Stimulated activated CD8-positive, alpha-beta memory T cell treated with anti-CD3 and anti-CD28 coated beads, Interleukin-12 subunit alpha, Interleukin-12 subunit beta, amount 100 ng/mL, for 4 hours (primary cell): ENCODE measurements at regions not wholly inside any gene's neighbourhood (a gene's known extent, or its start where the extent isn't known, plus 50 kb on each side); places are given as distances from the start of the nearest gene placed in this dataset.

Source experiments
- DNase-seq: peaks from one replicate; pipeline ENCODE4 v3.0.0-alpha.2; 2020; ENCODE audit warnings: low read depth

DNA sequence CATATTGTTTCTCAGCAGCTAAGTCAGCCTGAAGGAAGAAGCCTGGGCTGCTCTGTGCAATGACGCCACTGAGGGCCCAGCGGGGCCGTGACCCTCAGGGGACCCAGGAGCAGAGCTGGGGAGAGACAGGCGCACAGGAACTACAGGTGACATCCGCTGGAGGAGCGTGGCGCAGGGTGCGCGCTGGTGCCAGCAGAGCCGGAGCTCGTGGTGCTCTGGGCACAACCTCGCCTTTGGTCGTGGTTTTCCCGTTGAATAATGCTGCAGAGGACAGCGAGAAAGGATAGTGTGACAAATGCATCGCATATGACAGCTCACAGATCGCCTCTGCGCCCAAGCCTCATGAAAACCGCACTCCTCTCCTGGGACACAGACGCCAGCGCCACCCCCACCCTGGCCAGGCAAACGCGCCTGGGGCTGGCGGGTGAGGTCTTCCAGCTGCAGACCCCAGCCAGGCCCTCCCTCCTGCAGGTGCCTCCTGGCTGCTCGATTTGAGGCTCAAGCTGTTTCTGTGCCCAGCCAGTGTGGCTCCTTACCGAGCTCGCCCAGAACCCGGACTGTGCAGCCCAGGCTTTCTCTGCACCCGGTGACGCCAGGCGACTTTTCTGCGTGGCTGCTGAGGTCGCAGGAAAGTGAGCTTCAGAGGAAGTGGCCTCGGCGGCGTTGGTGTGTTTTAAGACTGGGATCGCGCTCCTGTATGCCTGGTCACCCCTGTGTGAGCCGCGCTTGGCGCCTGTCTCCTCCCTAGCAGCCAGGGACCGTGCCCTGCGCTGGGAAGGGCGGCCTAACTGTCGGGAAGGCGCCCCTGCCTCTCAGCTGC, 583.1 kb upstream of the HS6ST1 start:
- DNase-seq, result no peak

DNA sequence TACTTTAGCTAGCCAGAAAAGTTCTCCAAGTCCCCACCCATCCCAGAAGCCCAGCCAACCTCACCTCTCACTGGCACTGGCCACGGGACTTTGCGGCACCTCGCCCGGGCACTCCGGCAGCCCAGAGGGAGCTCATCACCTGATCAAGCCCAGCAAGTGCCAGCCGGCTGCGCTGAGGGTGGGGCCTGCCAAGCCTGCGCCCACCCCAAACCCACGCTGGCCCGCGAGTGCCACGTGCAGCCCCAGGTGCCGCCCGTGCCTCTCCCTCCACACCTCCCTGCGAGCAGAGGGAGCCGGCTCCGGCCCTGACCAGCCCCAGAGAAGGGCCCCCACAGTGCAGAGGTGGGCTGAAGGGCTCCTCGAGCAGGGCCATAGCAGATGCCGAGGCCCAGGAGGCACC, 585.0 kb upstream of the HS6ST1 start:
- no peak for DNase-seq

DNA sequence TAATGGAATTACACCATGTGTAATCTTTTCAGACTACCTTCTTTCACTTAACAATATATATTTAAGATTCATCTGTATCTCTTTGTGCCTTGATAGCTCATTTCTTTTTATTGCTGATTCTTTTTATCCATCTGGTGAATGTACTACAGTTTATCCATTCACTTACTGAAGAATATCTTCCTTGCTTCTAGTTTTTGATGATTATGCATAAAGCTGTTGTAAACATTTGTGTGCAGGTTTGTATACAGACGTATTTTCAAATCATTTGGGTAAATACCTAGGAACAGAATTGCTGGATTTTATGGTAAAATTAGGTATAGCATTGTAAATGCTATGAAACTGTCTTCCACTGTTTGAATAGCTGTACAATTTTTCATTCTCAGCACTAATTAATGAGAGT, 592.6 kb upstream of the HS6ST1 start:
- no peak for DNase-seq

DNA sequence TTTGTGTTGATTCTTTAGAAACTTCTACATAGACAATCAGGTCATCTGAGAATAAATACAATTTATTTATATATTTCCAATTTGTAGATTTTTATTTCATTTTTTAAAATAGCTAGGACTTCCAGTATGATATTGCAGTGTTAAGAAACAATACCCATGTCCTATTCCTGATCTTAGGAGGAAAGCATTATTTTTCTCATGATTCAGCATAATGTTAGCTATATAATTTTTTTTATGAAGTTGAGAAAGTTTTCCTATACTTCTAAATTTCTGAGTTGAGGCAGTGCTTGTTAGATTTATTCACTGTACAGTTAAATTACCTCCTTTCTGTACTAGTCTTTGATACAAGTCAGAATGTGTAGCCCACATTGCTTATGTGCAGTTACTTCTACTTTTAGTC, 595.7 kb upstream of the HS6ST1 start:
- DNase-seq, result no peak

DNA sequence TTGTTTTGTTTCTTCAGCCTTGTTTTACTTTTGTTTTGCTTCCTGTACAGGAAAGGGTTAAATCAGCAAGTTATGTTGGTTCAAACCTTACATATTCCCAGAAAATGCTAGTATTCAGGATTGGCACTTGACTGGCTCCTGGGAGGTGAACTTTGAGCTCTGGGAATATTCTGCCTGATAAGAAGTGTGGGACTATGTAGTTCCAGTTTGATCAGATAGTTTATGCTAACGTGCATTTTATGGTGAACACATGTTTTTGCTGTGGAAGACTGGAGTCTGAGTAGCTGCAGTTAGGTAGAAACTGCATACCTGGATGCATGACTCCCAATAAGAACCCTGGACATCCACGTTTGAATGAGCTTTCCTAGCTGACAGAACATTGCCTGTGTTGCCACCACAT, 603.1 kb upstream of the HS6ST1 start:
- no peak for DNase-seq

DNA sequence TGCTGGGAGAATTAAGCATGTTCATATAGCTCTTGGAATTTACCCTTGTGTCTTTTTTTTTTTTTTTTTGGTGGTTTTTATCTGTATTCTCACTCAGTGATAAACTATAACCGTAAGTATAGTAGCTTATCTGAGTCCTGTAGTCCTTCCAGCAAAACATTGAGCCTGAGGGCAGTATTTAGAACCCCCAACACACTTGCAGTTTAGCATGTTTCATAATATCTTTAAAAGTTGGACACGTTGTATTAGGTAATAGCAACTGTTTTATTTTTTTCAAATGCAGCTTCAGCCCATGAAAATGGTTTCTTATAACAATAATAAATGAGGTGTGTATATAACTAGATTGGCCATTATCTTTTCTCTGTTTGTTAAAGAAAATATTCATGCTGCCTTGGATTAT, 603.5 kb upstream of the HS6ST1 start:
- DNase-seq, result no peak

DNA sequence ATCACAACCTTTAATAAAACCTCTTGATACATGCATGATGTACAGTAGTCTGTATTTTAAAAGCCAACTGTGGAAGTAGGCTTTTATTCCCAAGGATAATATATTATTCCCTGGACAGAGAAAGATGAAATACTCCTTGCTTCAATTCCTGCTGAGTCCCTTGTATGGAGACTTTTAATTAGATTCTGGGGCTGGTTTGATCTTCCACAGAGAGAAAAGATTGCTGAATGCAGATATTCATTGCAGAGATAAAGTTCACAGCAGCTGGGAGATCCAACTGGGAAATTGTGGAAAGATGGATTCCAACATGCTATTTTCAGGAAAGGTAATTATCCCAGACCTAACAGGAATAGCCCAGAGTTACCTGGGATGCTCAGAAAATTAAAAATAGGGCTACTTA, 607.0 kb upstream of the HS6ST1 start:
- DNase-seq, result no peak

DNA sequence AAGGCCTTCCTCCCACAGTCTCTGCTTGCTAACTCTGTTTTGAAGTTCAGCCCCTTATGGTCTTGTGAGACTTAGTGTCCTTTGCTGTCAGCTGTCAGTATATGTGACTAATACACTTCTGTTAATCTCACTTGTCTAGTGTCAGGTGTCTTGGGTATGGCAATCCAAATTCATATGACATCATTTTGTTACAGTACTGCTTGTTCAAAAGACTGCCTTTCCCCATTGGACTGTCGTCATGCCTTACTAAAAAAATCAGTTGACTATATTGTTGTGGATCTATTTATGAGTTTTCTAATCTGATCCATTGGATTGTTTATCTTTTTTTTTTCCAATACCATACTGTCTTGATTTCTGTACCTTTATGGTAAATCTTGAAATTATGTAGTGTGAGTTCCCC, 611.4 kb upstream of the HS6ST1 start:
- no peak for DNase-seq

DNA sequence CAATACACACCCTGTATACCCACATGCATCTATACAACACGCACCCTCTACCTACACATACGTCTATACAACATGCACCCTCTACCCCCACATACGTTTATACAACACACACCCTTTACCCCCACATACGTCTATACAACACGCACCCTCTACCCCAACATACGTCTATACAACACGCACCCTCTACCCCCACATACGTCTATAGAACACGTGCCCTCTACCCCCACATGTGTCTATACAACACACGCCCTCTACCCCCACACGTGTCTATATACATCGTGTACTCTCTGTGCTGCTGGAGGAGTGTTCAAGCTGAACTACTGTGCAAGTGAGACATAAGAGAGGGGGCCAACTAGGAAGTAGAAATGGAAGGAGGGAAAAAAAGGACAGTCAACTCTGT, 621.7 kb upstream of the HS6ST1 start:
- DNase-seq, result no peak

DNA sequence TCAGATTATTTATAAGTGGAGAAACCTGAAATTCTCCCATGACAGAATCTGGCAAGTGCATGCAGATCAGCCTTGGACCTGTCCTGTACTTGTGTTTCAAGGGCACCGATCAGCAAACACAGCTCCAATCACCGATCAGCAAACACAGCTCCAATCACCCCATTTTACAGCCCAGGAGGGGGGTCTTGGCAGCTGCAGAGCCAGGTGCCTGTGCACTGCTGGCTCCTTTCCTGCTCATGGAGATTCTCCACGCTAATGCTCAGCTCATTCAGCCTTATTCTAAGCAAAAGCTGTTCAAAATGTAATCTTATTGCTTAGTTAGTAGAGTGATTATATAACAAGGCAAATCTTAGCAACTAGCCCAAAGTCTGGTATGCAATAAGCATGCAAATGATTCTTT, 623.1 kb upstream of the HS6ST1 start:
- DNase-seq, result no peak

DNA sequence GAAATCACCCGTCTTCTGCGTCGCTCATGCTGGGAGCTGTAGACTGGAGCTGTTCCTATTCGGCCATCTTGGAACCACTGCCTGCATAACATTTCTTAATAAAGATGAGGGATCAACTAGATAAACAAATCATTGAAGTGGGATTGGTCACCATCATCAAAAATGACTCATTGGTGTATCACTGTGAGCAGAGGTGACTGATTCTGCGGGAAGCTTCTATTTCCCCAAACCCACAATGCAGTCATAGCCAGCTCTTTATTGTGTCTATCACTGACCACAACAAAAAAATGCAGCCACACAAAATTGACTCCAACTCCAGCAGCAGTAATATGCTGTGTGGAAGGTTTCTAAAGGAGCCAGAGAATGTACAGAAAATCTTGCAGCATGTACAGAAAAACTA, 630.7 kb upstream of the HS6ST1 start:
- DNase-seq, result no peak

DNA sequence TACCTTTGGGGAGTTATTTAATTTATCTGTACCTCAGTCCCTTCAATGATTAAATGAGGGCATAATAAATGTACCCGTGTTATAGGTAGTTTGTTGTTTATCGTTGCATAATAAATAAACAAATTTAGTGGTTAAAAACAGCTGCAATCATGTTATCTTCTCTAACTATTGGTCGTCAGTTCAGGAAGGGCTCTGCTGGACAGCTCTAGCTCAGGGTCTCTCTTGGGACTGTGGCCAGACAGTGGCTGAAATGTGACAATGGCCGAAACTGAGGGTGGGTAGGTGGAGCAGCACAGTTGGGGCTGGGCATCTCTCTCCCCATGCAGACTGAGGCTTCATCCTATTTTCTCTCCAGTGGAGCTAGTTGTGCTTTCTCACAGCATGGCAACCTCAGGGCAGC, 632.1 kb upstream of the HS6ST1 start:
- no peak for DNase-seq

DNA sequence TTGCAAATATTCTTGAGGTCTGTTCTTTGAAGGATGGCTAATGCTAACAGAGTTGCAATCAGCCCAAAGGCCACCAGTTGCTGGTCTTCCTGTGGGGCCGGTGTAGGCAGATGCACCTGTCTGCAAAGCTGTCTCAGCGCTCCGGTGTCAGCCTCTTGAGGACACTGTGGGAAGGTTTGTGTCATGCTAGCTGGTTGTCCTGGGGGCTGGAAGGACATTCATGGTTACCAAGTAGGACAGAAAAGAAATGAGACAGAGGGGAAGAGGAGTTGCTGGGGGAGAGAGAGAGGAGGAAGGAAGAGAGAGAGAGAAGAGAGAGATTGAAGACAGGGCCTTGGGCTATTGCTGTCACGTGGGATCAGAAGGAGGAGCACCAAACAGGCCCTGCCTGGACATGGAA, 639.6 kb upstream of the HS6ST1 start:
- no peak for DNase-seq

DNA sequence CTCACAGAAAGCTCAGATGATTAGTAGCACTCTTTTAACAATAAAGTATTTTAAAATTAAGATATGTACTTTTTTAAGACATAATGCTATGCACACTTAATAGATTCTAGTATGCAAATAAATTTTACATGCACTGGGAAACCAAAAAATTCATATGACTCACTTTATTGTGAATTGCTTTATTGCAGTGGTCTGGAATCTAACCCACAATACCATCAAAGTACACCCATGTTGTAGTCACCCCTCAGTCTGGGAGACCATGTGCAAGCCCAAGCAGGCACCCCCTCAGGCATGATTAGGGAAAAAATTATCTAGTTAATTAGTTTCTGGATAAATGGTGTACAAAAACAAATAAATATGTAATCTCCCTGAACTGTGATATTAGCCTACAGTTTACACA, 649.0 kb upstream of the HS6ST1 start:
- DNase-seq, result no peak

DNA sequence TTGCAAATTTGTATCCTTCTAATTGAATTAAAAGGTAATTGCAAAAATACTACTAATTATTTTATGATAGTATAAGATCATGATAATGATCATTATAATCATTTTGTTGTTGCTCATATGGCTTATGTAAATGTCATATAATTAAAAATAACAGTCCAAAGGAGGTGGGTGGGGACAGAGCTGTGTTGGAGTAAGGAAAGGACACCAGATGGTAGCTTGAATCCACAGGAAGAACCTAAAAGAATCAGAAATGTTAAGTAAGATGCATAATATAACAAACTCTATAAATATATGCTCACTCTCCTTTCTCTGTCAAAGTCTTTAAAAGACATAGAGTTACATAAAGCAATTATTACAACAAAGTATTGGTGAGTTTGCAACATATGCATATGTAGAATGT, 650.7 kb upstream of the HS6ST1 start:
- DNase-seq, result no peak

DNA sequence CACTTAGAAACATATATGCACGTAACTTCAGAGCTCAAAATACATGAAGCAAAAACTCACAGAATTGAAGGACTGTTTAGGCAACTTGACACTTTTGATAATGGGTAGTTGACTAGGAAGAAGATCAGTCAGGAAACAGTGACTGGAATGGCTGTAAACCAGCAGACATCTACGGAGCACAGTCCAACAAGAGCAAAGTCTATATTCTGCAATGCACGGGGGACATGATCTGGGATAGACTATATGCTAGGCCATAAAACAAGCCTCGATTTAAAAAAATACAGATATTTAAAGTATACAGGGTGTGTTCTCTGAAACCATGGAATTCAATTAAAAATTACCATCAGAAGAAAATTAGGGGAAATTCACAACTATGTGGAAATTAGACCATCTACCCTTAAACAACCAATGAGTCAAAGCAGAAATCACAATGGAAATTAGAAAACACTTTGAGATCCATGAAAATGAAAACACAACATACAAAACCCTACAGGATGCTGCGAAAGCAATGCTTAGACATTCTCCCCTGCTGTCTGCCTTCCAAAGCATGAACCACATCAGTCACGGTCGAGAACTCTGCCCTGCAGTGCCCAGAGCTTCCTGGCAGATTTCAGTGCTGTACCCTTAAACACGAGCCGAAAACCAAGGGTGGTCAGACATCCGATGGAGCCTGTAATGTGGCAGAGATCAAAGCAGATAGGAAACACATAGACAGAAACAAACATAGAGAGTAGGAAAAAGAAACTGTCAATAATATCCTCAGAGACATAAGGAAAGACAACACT, 651.9 kb upstream of the HS6ST1 start:
- DNase-seq, result no peak

DNA sequence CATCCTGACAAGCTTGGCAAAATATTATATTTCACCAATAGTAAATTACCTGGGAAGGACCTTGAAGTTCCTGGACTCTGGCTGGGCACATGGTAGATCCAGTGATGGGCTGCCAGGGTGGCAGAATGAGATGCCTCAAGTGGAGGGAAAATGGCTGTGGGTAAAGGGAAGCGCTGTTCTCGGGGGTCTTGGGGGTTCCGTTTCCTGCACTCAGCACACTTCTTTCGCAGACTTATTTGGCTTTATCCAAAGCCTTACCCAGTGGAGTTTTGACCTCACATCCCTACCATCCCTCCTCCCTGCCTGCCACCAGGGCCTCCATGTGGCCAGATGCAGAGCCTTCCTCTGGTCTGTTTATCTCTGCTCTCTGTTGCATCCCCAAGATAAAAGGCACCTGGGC, 654.9 kb upstream of the HS6ST1 start:
- no peak for DNase-seq

DNA sequence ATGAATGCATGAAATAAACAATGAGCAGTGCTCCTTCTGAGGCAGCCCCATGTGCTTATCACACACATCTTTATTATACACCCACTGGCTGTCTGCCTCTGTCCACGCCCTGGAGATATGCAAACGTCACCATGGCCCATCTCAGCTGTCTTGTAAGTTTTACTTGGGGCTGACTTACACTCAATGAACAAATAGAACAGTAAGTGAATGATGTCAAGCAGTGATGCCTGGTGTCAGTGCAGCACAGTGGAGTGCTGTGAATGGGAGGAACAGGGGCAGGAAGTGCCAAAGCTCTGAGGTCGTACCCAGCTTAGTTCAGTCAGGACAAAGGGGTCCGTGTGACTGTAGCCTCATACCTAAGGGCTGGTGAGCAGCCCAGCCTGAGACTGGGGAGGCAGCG, 659.5 kb upstream of the HS6ST1 start:
- DNase-seq, result no peak

DNA sequence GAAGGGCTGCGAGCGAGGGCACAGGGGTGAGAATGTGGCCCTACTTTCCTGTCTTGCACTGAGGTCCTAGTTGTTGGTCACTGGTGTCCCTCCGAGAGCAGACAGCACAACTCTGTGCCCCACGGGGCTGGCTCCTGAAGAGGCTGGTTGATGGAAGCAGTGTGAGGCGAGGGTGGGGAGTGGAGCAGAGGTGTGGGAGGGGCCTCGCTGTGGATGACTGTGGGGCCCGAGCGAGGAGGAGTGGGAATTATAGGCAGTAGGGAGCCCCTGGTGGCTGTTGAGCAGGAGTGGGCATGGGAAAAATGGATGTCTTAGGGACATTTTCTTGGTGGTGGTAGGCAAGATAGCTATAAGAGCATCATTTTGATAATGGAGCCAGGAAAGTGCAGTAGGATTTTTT, 660.5 kb upstream of the HS6ST1 start:
- no peak for DNase-seq

DNA sequence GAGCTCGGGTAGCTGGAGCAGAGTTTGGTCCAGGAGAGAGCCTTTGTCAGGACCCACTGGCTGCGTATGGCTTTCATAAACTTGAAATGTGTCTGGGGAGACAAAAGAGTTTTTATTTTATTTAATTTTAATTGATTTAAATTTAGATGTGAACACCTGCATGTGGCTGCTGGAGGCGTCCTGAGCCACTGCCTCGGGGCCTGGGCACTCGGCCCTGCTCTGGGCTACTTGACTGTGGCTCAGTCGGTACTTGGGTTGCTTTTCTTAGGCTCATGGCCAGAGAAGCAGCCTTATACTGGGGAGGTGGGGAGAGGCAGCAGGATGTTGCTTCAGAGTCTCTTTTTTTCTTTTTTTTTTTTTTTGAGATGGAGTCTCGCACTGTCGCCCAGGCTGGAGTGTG, 661.8 kb upstream of the HS6ST1 start:
- no peak for DNase-seq

DNA sequence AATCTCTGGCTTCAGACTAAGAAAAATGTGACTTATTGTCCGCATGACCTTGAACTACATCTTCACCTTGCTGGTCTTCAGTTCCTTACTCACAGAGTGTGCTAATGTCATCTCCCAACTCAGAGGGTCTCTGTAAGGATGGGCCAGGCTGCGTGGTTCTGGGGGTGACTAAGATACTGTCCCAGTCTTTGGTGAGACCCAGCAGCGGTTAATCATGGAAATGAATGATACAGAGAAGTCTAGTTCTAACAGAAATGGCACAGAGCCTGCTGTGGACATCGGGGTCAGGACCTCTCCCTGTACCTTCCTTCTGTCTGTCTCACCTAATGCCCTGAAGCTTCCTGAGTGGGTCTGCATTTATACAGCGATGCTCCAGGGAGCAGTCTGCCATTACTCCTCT, 662.7 kb upstream of the HS6ST1 start:
- no peak for DNase-seq

DNA sequence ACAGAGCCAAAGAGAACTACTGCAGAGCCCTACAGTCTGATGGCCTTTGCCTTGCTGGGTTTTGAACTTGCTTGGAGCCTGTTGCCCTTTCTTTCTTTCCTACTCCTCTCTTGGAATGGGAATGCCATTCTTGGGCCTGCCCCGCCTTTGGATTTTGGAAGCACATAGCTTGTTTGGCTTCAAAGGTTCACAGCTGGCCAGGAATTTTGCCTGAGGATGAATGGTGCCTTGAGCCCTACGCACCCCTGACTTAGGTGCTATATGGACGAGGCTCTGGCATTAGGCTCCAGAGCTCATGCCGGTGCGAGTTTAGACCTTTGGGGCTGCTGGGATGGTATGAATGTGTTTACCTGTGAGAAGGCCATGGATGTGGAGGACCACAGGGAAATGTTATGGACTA, 663.3 kb upstream of the HS6ST1 start:
- no peak for DNase-seq

DNA sequence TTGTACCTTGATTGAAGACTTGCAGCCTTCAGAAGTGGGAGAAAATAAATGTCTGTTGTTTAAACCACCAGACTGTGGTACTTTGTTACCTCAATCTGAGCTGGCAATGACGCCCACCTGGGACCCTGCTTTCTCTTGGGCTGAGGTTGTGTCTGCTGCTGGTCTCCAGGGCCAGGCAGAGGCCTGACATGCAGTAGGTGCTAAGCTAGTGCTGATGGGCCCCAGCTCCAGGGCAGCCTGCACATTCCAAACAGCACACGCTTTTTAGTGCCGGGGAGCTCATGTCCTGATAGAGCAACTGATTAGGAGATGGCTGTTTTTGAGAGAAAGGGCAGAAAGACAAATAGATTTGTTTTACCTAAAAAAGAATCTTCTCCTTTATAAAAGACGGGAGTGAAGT, 664.0 kb upstream of the HS6ST1 start:
- no peak for DNase-seq

DNA sequence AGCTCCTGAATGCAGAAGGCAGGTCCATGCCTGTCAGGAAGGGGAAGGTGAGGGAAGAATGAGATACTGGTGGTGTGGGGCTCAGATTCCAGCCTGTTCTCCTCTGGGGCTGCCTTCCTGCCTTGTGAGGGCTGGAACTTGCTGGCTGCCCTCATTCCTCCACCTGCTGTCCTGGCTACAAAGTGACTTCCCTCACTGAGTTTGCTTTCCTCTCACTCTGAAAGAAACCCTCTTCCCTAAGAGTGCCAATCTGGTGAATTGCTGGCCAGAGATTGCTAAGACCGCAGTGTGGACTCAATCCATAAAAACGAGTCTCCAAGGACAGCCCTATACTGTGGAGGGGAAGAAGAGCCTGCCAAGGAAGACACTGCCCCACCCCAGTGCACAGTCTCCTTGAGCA, 664.4 kb upstream of the HS6ST1 start:
- DNase-seq, result no peak
